M059J (cell line): ENCODE measurements at regions not wholly inside any gene's neighbourhood (a gene's known extent, or its start where the extent isn't known, plus 50 kb on each side); places are given as distances from the start of the nearest gene placed in this dataset.
A peak's percentile ranks its signal among the peaks of the same experiment; 100 is the strongest.

ENCODE experiments used
- DNase-seq: peaks from one replicate; pipeline ENCODE4 v3.0.0-alpha.2; 2012; ENCODE audit warnings: low read depth

GRCh38 chr1:5598824-5599395 lies 393.3 kb downstream of the NPHP4 start:
- no peak for DNase-seq

GRCh38 chr1:5597991-5598823 lies 394.0 kb downstream of the NPHP4 start:
- DNase-seq = no peak

GRCh38 chr1:5597171-5597850 lies 394.9 kb downstream of the NPHP4 start:
- DNase-seq = peak; percentile 10

- no peak for DNase-seq
Measured at GRCh38 chr1:5596651-5597050, 395.6 kb downstream of the NPHP4 start.

GRCh38 chr1:5595531-5596170 lies 396.6 kb downstream of the NPHP4 start:
- no peak for DNase-seq

- DNase-seq = no peak
Measured at GRCh38 chr1:5594056-5594956, 397.9 kb downstream of the NPHP4 start.

GRCh38 chr1:5590717-5591116 lies 401.5 kb downstream of the NPHP4 start:
- no peak for DNase-seq

GRCh38 chr1:5586629-5587028 lies 405.6 kb downstream of the NPHP4 start:
- no peak for DNase-seq

GRCh38 chr1:5585256-5585655 lies 407.0 kb downstream of the NPHP4 start:
- no peak for DNase-seq

GRCh38 chr1:5580926-5581325 lies 411.3 kb downstream of the NPHP4 start:
- DNase-seq = no peak

- DNase-seq = no peak
Measured at GRCh38 chr1:5579966-5580365, 412.3 kb downstream of the NPHP4 start.

- no peak for DNase-seq
Measured at GRCh38 chr1:5578690-5579089, 413.5 kb downstream of the NPHP4 start.

GRCh38 chr1:5577255-5578040 lies 414.8 kb downstream of the NPHP4 start:
- DNase-seq = no peak

- DNase-seq = no peak
Measured at GRCh38 chr1:5576673-5577065, 415.6 kb downstream of the NPHP4 start.

GRCh38 chr1:5576011-5576672 lies 416.1 kb downstream of the NPHP4 start:
- no peak for DNase-seq

GRCh38 chr1:5575396-5575940 lies 416.8 kb downstream of the NPHP4 start:
- DNase-seq = no peak

GRCh38 chr1:5574641-5575040 lies 417.6 kb downstream of the NPHP4 start:
- DNase-seq = no peak

GRCh38 chr1:5572794-5573193 lies 419.4 kb downstream of the NPHP4 start:
- DNase-seq = no peak

GRCh38 chr1:5571861-5572401 lies 420.3 kb downstream of the NPHP4 start:
- DNase-seq = no peak
